ENCODE measurements at regions not wholly inside any gene's neighbourhood (a gene's known extent, or its start where the extent isn't known, plus 50 kb on each side); places are given as distances from the start of the nearest gene placed in this dataset.

DNA sequence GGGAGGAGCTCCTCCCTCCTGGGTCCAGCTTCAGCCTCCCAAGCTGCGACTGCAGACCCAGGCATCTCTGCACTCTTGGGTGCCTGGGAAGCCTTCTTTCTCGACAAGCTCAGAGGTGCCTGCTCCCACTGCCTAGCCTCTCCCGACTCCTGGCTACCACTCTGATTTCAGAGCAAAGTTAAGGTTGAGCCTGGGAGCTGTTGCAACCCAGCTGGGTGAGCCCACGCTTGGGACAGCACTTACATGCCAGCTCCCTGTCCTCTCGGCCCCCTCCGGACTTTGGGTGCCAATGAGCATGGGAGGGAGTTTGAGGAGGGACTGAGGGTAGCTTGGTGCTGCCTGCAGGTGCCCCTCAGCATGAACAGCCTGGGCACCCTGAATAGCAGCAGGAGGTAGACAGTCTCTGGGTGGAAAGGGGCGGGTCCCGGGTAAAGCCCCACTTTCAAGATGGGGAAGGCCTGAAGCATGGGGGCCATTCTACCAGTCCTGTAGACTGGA, 1383.4 kb upstream of the PCDH20 start:
- no peak for TF ChIP-seq ZC3H10 (CRISPR knock-in tag; IDR thresholded peaks at IDR 0.05)
- TF ChIP-seq, protein P1, sequence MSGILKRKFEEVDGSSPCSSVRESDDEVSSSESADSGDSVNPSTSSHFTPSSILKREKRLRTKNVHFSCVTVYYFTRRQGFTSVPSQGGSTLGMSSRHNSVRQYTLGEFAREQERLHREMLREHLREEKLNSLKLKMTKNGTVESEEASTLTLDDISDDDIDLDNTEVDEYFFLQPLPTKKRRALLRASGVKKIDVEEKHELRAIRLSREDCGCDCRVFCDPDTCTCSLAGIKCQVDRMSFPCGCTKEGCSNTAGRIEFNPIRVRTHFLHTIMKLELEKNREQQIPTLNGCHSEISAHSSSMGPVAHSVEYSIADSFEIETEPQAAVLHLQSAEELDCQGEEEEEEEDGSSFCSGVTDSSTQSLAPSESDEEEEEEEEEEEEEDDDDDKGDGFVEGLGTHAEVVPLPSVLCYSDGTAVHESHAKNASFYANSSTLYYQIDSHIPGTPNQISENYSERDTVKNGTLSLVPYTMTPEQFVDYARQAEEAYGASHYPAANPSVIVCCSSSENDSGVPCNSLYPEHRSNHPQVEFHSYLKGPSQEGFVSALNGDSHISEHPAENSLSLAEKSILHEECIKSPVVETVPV (CRISPR knock-in tag; IDR thresholded peaks at IDR 0.05), result no peak
- TF ChIP-seq ZNF565 (CRISPR knock-in tag; conservative IDR thresholded peaks at IDR 0.05; ENCODE audit: low read depth), result no peak
- TF ChIP-seq SNAI2 (CRISPR knock-in tag; IDR thresholded peaks at IDR 0.05), result no peak
- TF ChIP-seq ESRRG (CRISPR knock-in tag; IDR thresholded peaks at IDR 0.05), result no peak
- no peak for TF ChIP-seq ZNF70 (CRISPR knock-in tag; IDR thresholded peaks at IDR 0.05)
- no peak for TF ChIP-seq CREB5 (CRISPR knock-in tag; IDR thresholded peaks at IDR 0.05; ENCODE audit: low read depth)
- no peak for TF ChIP-seq ZNF8 (CRISPR knock-in tag; IDR thresholded peaks at IDR 0.05)
